A549 (cell line): ENCODE measurements at regions not wholly inside any gene's neighbourhood (a gene's known extent, or its start where the extent isn't known, plus 50 kb on each side); places are given as distances from the start of the nearest gene placed in this dataset.

ENCODE experiments used
- ATAC-seq, 2 experiments: fragments of 200-7000 bp in 1 of 2; fragments of >200 bp in 1 of 2; cut with Nextera tagmentation in 1 of 2; cut with Tn5 transposase in 1 of 2; 3 replicates each; pipeline versions ENCODE4 v1.8.0 to v1.9.1; 2018 to 2020; ENCODE audit warnings: mild to moderate bottlenecking in 1 of 2, moderate library complexity in 1 of 2
- CTCF ChIA-PET: fragments of 300-600 bp; sonication (Branson Sonifier 250); formaldehyde crosslinking; extraction: SDS; loops from one replicate; lab custom pipeline; 2021; ENCODE audit warnings: antibody characterized with exemption, inconsistent platforms; lab: Yijun Ruan, JAX
- POLR2A ChIA-PET: fragments of 350-600 bp; formaldehyde crosslinking; extraction: SDS; loops from one replicate; lab custom pipeline; 2021; ENCODE audit warnings: antibody characterized with exemption, inconsistent platforms; lab: Yijun Ruan, JAX
- DNase-seq, 2 experiments: peaks; one replicate each; pipeline versions ENCODE4 v3.0.0 to v3.0.0-alpha.2; 2011 to 2016; ENCODE audit warnings: low read depth in 1 of 2, low spot score in 1 of 2
- FAIRE-seq: peaks from 2 replicates; lab custom pipeline; 2011; peaks lifted over from hg19 to GRCh38; lab: Jason Lieb, UNC
- H3K27ac ChIP-seq, 2 experiments: fragments of >200 bp; sonication (Bioruptor Twin); formaldehyde crosslinking; 3 replicates each; pipeline ENCODE4 v1.5.1; 2016 to 2017
- H3K4me1 ChIP-seq: fragments of >200 bp; sonication (Bioruptor Twin); formaldehyde crosslinking; 3 replicates; pipeline ENCODE4 v1.6.1; 2016
- H3K4me2 ChIP-seq: fragments of >200 bp; sonication (Bioruptor Twin); formaldehyde crosslinking; 3 replicates; pipeline ENCODE4 v1.6.1; 2016
- H3K4me3 ChIP-seq: fragments of >200 bp; sonication (Bioruptor Twin); formaldehyde crosslinking; 3 replicates; pipeline ENCODE4 v1.5.1; 2016
- H3K9me3 ChIP-seq: fragments of >200 bp; sonication (Bioruptor Twin); formaldehyde crosslinking; 3 replicates; pipeline ENCODE4 v1.6.1; 2016
- ATOH8 ChIP-seq: fragments of 250-450 bp; sonication (Bioruptor Pico); IDR thresholded peaks from 2 replicates; pipeline ENCODE4 v1.5.0; 2020; ENCODE audit warnings: low read depth, mild to moderate bottlenecking, moderate library complexity
- CBX2 ChIP-seq: fragments of 200-600 bp; sonication (generic); IDR thresholded peaks from 2 replicates; pipeline ENCODE4 v1.6.1; 2016; ENCODE audit warnings: low read depth, mild to moderate bottlenecking, borderline replicate concordance
- CHD4 ChIP-seq: fragments of 200-600 bp; sonication (generic); IDR thresholded peaks from 2 replicates; pipeline ENCODE4 v1.6.1; 2016; ENCODE audit warnings: antibody characterized with exemption, mild to moderate bottlenecking, borderline replicate concordance
- EHMT2 ChIP-seq: fragments of 200-600 bp; sonication (generic); IDR thresholded peaks from 2 replicates; pipeline ENCODE4 v1.6.1; 2016; ENCODE audit warnings: antibody characterized with exemption, low read depth, mild to moderate bottlenecking, moderate library complexity
- ESRRA ChIP-seq: fragments of 150-350 bp; IDR thresholded peaks from 2 replicates; pipeline ENCODE4 v1.6.1; 2014; ENCODE audit warnings: mild to moderate bottlenecking, low read length, borderline replicate concordance
- FOSL2 ChIP-seq, 2 experiments: fragments of 450-650 bp in 1 of 2; fragments of >200 bp in 1 of 2; sonication (Bioruptor Twin) in 1 of 2; formaldehyde crosslinking; IDR thresholded peaks; 2 replicates each; pipeline versions ENCODE4 v1.5.0 to v1.6.1; 2016 to 2020; ENCODE audit warnings: mild to moderate bottlenecking in 1 of 2, moderate library complexity in 1 of 2
- HDAC2 ChIP-seq: fragments of 200-600 bp; sonication (generic); IDR thresholded peaks from 2 replicates; pipeline ENCODE4 v1.6.1; 2016
- HMGXB4 ChIP-seq: fragments of 250-450 bp; sonication (Bioruptor Pico); IDR thresholded peaks from 2 replicates; pipeline ENCODE4 v1.5.0; 2021; ENCODE audit warnings: mild to moderate bottlenecking, moderate library complexity, borderline replicate concordance
- HOXA7 ChIP-seq: fragments of 250-450 bp; sonication (Bioruptor Pico); IDR thresholded peaks from 2 replicates; pipeline ENCODE4 v1.5.0; 2020; ENCODE audit warnings: mild to moderate bottlenecking, moderate library complexity
- HOXB5 ChIP-seq: fragments of 250-450 bp; sonication (Bioruptor Pico); IDR thresholded peaks from 2 replicates; pipeline ENCODE4 v1.5.0; 2020; ENCODE audit warnings: mild to moderate bottlenecking, moderate library complexity
- JUNB ChIP-seq: fragments of >200 bp; sonication (Bioruptor Twin); formaldehyde crosslinking; IDR thresholded peaks from 2 replicates; pipeline ENCODE4 v1.6.1; 2016
- MAFK ChIP-seq: fragments of 450-650 bp; IDR thresholded peaks from 2 replicates; pipeline ENCODE4 v1.6.1; 2014; ENCODE audit not compliant: partially characterized antibody
- MAZ ChIP-seq: fragments of 150-350 bp; IDR thresholded peaks from 2 replicates; pipeline ENCODE4 v1.6.1; 2014; ENCODE audit warnings: antibody characterized with exemption, low read depth, low read length, borderline replicate concordance
- MYC ChIP-seq: IDR thresholded peaks from 2 replicates; pipeline ENCODE4 v1.6.1; 2012; ENCODE audit warnings: mild to moderate bottlenecking, inconsistent platforms, low read length, improper control_type of control experiment, borderline replicate concordance
- NPAS2 ChIP-seq: fragments of 250-450 bp; sonication (Bioruptor Pico); IDR thresholded peaks from 2 replicates; pipeline ENCODE4 v1.8.0; 2022; ENCODE audit warnings: mild to moderate bottlenecking, moderate library complexity, borderline replicate concordance
- PHF8 ChIP-seq: fragments of 200-600 bp; sonication (generic); IDR thresholded peaks from 2 replicates; pipeline ENCODE4 v1.6.1; 2016; ENCODE audit warnings: low read depth, mild to moderate bottlenecking, antibody characterized with exemption, moderate library complexity, borderline replicate concordance
- RARB ChIP-seq: fragments of 250-450 bp; sonication (Bioruptor Pico); IDR thresholded peaks from 2 replicates; pipeline ENCODE4 v1.8.0; 2021; ENCODE audit warnings: mild to moderate bottlenecking, moderate library complexity
- RCOR1 ChIP-seq: fragments of 150-350 bp; IDR thresholded peaks from 2 replicates; pipeline ENCODE4 v1.6.1; 2014; ENCODE audit warnings: antibody characterized with exemption, low read length, low read depth
- SMC3 ChIP-seq: fragments of >200 bp; sonication (Bioruptor Twin); formaldehyde crosslinking; IDR thresholded peaks from 3 replicates; pipeline ENCODE4 v1.6.1; 2018; ENCODE audit warnings: inconsistent platforms
- TFCP2L1 ChIP-seq: fragments of 250-450 bp; sonication (Bioruptor Pico); IDR thresholded peaks from 2 replicates; pipeline ENCODE4 v1.5.0; 2021; ENCODE audit warnings: mild to moderate bottlenecking
- TP53 ChIP-seq: fragments of 250-450 bp; sonication (Bioruptor Pico); IDR thresholded peaks from 2 replicates; pipeline ENCODE4 v1.5.0; 2021; ENCODE audit warnings: mild to moderate bottlenecking, moderate library complexity
- ZFP36 ChIP-seq: fragments of 450-650 bp; IDR thresholded peaks from 2 replicates; pipeline ENCODE4 v1.6.1; 2014; ENCODE audit warnings: borderline replicate concordance; ENCODE audit not compliant: partially characterized antibody
- ZSCAN20 ChIP-seq: fragments of 250-450 bp; sonication (Bioruptor Pico); IDR thresholded peaks from 2 replicates; pipeline ENCODE4 v1.8.0; 2022; ENCODE audit warnings: mild to moderate bottlenecking, moderate library complexity
- WGBS: methylation state at CpG from one replicate; pipeline ENCODE4 v1.1.6; 2017; ENCODE audit errors: missing lambda C conversion rate; 5-methylcytosine and 5-hydroxymethylcytosine counted together
- TF ChIP-seq, protein P1 (sequence below): fragments of 150-350 bp; IDR thresholded peaks from 2 replicates; pipeline ENCODE4 v1.6.1; 2014; ENCODE audit warnings: low read depth, mild to moderate bottlenecking, low read length
- TF ChIP-seq, protein P2 (sequence below): fragments of >200 bp; sonication (Bioruptor Twin); formaldehyde crosslinking; IDR thresholded peaks from 3 replicates; pipeline ENCODE4 v1.5.1; 2016

DNA sequence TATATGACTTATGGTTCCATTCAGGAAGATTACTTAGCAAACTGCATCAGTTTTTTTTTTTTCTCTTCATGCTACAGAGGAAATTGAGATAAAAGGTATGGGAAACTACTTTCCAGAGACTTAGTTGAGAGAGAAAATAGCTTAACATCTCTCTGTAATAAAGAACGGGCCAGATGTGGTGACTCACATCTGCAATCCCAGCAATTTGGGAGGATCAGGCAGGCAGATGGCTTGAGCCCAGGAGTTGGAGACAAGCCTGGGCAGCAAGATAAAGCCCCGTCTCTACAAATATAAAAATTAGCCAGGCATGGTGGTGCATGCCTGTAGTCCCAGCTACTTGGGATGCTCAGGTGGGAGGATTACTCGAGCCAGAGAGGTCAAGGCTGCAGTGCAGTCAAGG, 271.2 kb upstream of the TENM3 start:
- TF ChIP-seq, protein P1, sequence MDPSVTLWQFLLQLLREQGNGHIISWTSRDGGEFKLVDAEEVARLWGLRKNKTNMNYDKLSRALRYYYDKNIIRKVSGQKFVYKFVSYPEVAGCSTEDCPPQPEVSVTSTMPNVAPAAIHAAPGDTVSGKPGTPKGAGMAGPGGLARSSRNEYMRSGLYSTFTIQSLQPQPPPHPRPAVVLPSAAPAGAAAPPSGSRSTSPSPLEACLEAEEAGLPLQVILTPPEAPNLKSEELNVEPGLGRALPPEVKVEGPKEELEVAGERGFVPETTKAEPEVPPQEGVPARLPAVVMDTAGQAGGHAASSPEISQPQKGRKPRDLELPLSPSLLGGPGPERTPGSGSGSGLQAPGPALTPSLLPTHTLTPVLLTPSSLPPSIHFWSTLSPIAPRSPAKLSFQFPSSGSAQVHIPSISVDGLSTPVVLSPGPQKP = no peak
- TF ChIP-seq HOXB5 (CRISPR knock-in tag) (no peak), MAFK (no peak), EHMT2 (no peak), ZSCAN20 (CRISPR knock-in tag) (no peak), HDAC2 (no peak), ATOH8 (CRISPR knock-in tag) (no peak), RCOR1 (no peak), TP53 (CRISPR knock-in tag) (no peak), MAZ (no peak), NPAS2 (no peak), FOSL2 (IDR thresholded peaks at IDR 0.05) (no peak), FOSL2 (CRISPR knock-in tag; IDR thresholded peaks at IDR 0.05) (no peak), SMC3 (no peak), HOXA7 (CRISPR knock-in tag) (no peak), HMGXB4 (CRISPR knock-in tag) (no peak), JUNB (no peak), MYC (no peak)
- TF ChIP-seq, all 56 proteins: peak for 0
- POLR2A ChIA-PET = no interaction called here
- no peak for ATAC-seq
- Histone ChIP-seq H3K4me3 (no peak overlapping the region), H3K27ac (no peak overlapping the region), H3K9me3 (no peaks in the 10 kb centered on the region), H3K4me2 (no peak overlapping the region), H3K4me1 (no peaks in the 10 kb centered on the region)
- CTCF ChIA-PET = interaction anchor here (0.7 to 1.0 kb wide), 2 partner anchors 23 to 25 kb away, joined by 3 read pairs; no protein-coding TSS in a partner anchor
- no peak for FAIRE-seq
- WGBS = 38% methylated on average over 3 of the region's 3 CpGs
- DNase-seq = no peak

DNA sequence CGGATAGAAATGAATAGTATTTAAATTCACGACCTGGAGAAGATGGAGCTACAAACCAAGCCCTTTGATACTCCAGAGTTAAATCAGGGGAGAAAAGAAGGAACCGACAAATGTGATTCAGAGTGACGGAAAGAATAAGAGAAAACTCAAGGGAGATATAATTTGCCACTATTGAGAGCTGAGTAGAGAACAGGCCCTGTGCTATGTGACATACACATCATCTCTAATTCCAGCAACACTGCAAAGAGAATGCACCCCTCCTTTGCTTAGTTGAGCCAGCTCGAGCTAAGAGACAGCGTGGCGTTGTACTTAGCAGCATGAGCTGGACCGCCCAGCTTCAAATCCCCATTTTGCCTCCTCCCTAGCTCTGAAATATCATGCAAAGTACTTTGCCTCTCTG, 266.4 kb upstream of the TENM3 start:
- ATAC-seq = no peak
- POLR2A ChIA-PET = no interaction called here

More for the DNA sequence above, 266.4 kb upstream of the TENM3 start:
- 55% methylated on average over 8 of the region's 8 CpGs for WGBS
- H3K9me3 ChIP-seq = no peaks in the 10 kb centered on the region
- no peak overlapping the region for H3K27ac ChIP-seq
- no peak for FAIRE-seq
- TF ChIP-seq ZFP36 (no peak), ESRRA (no peak), PHF8 (no peak), RCOR1 (no peak), RARB (no peak), CBX2 (no peak), CHD4 (no peak), TFCP2L1 (CRISPR knock-in tag) (no peak)
- TF ChIP-seq, protein P2, sequence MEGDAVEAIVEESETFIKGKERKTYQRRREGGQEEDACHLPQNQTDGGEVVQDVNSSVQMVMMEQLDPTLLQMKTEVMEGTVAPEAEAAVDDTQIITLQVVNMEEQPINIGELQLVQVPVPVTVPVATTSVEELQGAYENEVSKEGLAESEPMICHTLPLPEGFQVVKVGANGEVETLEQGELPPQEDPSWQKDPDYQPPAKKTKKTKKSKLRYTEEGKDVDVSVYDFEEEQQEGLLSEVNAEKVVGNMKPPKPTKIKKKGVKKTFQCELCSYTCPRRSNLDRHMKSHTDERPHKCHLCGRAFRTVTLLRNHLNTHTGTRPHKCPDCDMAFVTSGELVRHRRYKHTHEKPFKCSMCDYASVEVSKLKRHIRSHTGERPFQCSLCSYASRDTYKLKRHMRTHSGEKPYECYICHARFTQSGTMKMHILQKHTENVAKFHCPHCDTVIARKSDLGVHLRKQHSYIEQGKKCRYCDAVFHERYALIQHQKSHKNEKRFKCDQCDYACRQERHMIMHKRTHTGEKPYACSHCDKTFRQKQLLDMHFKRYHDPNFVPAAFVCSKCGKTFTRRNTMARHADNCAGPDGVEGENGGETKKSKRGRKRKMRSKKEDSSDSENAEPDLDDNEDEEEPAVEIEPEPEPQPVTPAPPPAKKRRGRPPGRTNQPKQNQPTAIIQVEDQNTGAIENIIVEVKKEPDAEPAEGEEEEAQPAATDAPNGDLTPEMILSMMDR = no peak
- CTCF ChIA-PET = no interaction called here
- H3K4me1 ChIP-seq = no peaks in the 10 kb centered on the region
- no peak for DNase-seq
- H3K4me2 ChIP-seq = no peak overlapping the region
- H3K4me3 ChIP-seq = no peak overlapping the region
